ENCODE measurements at regions not wholly inside any gene's neighbourhood (a gene's known extent, or its start where the extent isn't known, plus 50 kb on each side); places are given as distances from the start of the nearest gene placed in this dataset.

GRCh38 chr5:68429510-68429909 lies 214.0 kb downstream of the PIK3R1 start:
- DNase-seq (ENCODE audit: low spot score), result no peak
- no peaks in the 10 kb centered on the region for H3F3A ChIP-seq (replicated peaks; ENCODE audit: low read depth)
- H3K27ac ChIP-seq (ENCODE audit: low read depth), result no peak overlapping the region
- H3K9me2 ChIP-seq (ENCODE audit: insufficient read depth), result no peaks in the 10 kb centered on the region; the same call in 1 of the 2 replicates
- no peaks in the 10 kb centered on the region for H3K4me1 ChIP-seq (ENCODE audit: insufficient read depth)
- no peak overlapping the region for H3K4me3 ChIP-seq
- H3K36me3 ChIP-seq (ENCODE audit: insufficient read depth), result no peaks in the 10 kb centered on the region
- no peaks in the 10 kb centered on the region for H3K27me3 ChIP-seq (ENCODE audit: insufficient read depth)
- no peak for TF ChIP-seq EZH2 (IDR thresholded peaks at IDR 0.05; ENCODE audit: low read depth, unreplicated experiment)
- no peak for TF ChIP-seq CREB1 (CRISPR knock-in tag; IDR thresholded peaks at IDR 0.05; ENCODE audit: low read depth)
- TF ChIP-seq STAT1 (IDR thresholded peaks at IDR 0.05; ENCODE audit: unreplicated experiment), result no peak
- no peak for TF ChIP-seq EZH2phosphoT487 (IDR thresholded peaks at IDR 0.05; ENCODE audit: unreplicated experiment)
- TF ChIP-seq, protein P1, sequence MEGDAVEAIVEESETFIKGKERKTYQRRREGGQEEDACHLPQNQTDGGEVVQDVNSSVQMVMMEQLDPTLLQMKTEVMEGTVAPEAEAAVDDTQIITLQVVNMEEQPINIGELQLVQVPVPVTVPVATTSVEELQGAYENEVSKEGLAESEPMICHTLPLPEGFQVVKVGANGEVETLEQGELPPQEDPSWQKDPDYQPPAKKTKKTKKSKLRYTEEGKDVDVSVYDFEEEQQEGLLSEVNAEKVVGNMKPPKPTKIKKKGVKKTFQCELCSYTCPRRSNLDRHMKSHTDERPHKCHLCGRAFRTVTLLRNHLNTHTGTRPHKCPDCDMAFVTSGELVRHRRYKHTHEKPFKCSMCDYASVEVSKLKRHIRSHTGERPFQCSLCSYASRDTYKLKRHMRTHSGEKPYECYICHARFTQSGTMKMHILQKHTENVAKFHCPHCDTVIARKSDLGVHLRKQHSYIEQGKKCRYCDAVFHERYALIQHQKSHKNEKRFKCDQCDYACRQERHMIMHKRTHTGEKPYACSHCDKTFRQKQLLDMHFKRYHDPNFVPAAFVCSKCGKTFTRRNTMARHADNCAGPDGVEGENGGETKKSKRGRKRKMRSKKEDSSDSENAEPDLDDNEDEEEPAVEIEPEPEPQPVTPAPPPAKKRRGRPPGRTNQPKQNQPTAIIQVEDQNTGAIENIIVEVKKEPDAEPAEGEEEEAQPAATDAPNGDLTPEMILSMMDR (conservative IDR thresholded peaks at IDR 0.05; ENCODE audit: low read depth in 2 of 2), result no peak
- TF ChIP-seq POLR2AphosphoS5 (IDR thresholded peaks at IDR 0.05; ENCODE audit: low read depth), result no peak
- TF ChIP-seq, protein P2, sequence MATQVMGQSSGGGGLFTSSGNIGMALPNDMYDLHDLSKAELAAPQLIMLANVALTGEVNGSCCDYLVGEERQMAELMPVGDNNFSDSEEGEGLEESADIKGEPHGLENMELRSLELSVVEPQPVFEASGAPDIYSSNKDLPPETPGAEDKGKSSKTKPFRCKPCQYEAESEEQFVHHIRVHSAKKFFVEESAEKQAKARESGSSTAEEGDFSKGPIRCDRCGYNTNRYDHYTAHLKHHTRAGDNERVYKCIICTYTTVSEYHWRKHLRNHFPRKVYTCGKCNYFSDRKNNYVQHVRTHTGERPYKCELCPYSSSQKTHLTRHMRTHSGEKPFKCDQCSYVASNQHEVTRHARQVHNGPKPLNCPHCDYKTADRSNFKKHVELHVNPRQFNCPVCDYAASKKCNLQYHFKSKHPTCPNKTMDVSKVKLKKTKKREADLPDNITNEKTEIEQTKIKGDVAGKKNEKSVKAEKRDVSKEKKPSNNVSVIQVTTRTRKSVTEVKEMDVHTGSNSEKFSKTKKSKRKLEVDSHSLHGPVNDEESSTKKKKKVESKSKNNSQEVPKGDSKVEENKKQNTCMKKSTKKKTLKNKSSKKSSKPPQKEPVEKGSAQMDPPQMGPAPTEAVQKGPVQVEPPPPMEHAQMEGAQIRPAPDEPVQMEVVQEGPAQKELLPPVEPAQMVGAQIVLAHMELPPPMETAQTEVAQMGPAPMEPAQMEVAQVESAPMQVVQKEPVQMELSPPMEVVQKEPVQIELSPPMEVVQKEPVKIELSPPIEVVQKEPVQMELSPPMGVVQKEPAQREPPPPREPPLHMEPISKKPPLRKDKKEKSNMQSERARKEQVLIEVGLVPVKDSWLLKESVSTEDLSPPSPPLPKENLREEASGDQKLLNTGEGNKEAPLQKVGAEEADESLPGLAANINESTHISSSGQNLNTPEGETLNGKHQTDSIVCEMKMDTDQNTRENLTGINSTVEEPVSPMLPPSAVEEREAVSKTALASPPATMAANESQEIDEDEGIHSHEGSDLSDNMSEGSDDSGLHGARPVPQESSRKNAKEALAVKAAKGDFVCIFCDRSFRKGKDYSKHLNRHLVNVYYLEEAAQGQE (IDR thresholded peaks at IDR 0.05; ENCODE audit: unreplicated experiment), result no peak
- no peak for TF ChIP-seq ZNF331 (CRISPR knock-in tag; IDR thresholded peaks at IDR 0.05; ENCODE audit: low read depth)
- TF ChIP-seq JUNB (IDR thresholded peaks at IDR 0.05; ENCODE audit: unreplicated experiment), result no peak
- no peak for TF ChIP-seq ZNF114 (CRISPR knock-in tag; IDR thresholded peaks at IDR 0.05)
- TF ChIP-seq, protein P3, sequence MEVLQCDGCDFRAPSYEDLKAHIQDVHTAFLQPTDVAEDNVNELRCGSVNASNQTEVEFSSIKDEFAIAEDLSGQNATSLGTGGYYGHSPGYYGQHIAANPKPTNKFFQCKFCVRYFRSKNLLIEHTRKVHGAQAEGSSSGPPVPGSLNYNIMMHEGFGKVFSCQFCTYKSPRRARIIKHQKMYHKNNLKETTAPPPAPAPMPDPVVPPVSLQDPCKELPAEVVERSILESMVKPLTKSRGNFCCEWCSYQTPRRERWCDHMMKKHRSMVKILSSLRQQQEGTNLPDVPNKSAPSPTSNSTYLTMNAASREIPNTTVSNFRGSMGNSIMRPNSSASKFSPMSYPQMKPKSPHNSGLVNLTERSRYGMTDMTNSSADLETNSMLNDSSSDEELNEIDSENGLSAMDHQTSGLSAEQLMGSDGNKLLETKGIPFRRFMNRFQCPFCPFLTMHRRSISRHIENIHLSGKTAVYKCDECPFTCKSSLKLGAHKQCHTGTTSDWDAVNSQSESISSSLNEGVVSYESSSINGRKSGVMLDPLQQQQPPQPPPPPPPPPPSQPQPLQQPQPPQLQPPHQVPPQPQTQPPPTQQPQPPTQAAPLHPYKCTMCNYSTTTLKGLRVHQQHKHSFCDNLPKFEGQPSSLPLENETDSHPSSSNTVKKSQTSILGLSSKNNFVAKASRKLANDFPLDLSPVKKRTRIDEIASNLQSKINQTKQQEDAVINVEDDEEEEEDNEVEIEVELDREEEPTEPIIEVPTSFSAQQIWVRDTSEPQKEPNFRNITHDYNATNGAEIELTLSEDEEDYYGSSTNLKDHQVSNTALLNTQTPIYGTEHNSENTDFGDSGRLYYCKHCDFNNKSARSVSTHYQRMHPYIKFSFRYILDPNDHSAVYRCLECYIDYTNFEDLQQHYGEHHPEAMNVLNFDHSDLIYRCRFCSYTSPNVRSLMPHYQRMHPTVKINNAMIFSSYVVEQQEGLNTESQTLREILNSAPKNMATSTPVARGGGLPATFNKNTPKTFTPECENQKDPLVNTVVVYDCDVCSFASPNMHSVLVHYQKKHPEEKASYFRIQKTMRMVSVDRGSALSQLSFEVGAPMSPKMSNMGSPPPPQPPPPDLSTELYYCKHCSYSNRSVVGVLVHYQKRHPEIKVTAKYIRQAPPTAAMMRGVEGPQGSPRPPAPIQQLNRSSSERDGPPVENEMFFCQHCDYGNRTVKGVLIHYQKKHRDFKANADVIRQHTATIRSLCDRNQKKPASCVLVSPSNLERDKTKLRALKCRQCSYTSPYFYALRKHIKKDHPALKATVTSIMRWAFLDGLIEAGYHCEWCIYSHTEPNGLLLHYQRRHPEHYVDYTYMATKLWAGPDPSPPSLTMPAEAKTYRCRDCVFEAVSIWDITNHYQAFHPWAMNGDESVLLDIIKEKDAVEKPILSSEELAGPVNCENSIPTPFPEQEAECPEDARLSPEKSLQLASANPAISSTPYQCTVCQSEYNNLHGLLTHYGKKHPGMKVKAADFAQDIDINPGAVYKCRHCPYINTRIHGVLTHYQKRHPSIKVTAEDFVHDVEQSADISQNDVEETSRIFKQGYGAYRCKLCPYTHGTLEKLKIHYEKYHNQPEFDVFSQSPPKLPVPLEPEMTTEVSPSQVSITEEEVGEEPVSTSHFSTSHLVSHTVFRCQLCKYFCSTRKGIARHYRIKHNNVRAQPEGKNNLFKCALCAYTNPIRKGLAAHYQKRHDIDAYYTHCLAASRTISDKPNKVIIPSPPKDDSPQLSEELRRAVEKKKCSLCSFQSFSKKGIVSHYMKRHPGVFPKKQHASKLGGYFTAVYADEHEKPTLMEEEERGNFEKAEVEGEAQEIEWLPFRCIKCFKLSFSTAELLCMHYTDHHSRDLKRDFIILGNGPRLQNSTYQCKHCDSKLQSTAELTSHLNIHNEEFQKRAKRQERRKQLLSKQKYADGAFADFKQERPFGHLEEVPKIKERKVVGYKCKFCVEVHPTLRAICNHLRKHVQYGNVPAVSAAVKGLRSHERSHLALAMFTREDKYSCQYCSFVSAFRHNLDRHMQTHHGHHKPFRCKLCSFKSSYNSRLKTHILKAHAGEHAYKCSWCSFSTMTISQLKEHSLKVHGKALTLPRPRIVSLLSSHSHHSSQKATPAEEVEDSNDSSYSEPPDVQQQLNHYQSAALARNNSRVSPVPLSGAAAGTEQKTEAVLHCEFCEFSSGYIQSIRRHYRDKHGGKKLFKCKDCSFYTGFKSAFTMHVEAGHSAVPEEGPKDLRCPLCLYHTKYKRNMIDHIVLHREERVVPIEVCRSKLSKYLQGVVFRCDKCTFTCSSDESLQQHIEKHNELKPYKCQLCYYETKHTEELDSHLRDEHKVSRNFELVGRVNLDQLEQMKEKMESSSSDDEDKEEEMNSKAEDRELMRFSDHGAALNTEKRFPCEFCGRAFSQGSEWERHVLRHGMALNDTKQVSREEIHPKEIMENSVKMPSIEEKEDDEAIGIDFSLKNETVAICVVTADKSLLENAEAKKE (CRISPR knock-in tag; IDR thresholded peaks at IDR 0.05), result no peak
- TF ChIP-seq, protein P4, sequence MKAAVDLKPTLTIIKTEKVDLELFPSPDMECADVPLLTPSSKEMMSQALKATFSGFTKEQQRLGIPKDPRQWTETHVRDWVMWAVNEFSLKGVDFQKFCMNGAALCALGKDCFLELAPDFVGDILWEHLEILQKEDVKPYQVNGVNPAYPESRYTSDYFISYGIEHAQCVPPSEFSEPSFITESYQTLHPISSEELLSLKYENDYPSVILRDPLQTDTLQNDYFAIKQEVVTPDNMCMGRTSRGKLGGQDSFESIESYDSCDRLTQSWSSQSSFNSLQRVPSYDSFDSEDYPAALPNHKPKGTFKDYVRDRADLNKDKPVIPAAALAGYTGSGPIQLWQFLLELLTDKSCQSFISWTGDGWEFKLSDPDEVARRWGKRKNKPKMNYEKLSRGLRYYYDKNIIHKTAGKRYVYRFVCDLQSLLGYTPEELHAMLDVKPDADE (IDR thresholded peaks at IDR 0.05), result no peak
- TF ChIP-seq NANOG (IDR thresholded peaks at IDR 0.05; ENCODE audit: borderline replicate concordance), result no peak
- H3K4me1 Mint-ChIP-seq, result no peaks in the 10 kb centered on the region
- H3K79me2 ChIP-seq (replicated peaks; ENCODE audit: insufficient read depth), result no peaks in the 10 kb centered on the region
- no peak overlapping the region for H3K4me2 ChIP-seq
- H3K36me3 Mint-ChIP-seq (ENCODE audit: low read depth), result no peaks in the 10 kb centered on the region
- no peak overlapping the region for H3K4me3 Mint-ChIP-seq
- ATAC-seq, result no peak
- no peak overlapping the region for H2AFZ ChIP-seq
- no peak overlapping the region for H3K27ac Mint-ChIP-seq
- no peaks in the 10 kb centered on the region for H4K20me1 ChIP-seq (replicated peaks; ENCODE audit: insufficient read depth)
- peaks cover 4% of the 10 kb centered on the region for H3K27me3 Mint-ChIP-seq (ENCODE audit: insufficient read depth, low read depth, poor library complexity)
- H3K9me3 Mint-ChIP-seq, result no peaks in the 10 kb centered on the region; the same call in 2 of the 3 replicates

Data from GM23338 (cell line).